Right cardiac atrium (tissue), 5 donors: ENCODE measurements at regions not wholly inside any gene's neighbourhood (a gene's known extent, or its start where the extent isn't known, plus 50 kb on each side); places are given as distances from the start of the nearest gene placed in this dataset.
"Not testable (repeated sequence)": the region's sequence is repeated elsewhere in the genome, so short reads cannot be mapped to it uniquely, and the experiment has no call there.

Source experiments
- ATAC-seq, 2 donors: fragments of 200-7000 bp; cut with Tn5 transposase; one replicate each; pipeline versions ENCODE4 v1.8.0 to v1.9.1; 2020; ENCODE audit warnings: moderate library complexity in 2 of 2, mild to moderate bottlenecking in 1 of 2
- DNase-seq, 3 donors: peaks; one replicate each; pipeline ENCODE4 v3.0.0-alpha.2; 2020
- H3K27ac ChIP-seq: one replicate; pipeline ENCODE4 v1.5.1; 2013; ENCODE audit warnings: mild to moderate bottlenecking, low read length, control low read depth, moderate library complexity
- H3K27me3 ChIP-seq: one replicate; pipeline ENCODE4 v1.6.1; 2013; ENCODE audit not compliant: control insufficient read depth, insufficient read depth
- H3K4me1 ChIP-seq: one replicate; pipeline ENCODE4 v1.6.1; 2013; ENCODE audit warnings: low read length; ENCODE audit not compliant: control insufficient read depth, insufficient read depth
- H3K4me3 ChIP-seq: one replicate; pipeline ENCODE4 v1.5.1; 2013; ENCODE audit warnings: low read length, control low read depth
- H3K9me3 ChIP-seq: one replicate; pipeline ENCODE4 v1.6.1; 2013; ENCODE audit warnings: low read length; ENCODE audit not compliant: control insufficient read depth
- WGBS: extraction: QIAGEN DNeasy Blood & Tissue Kit; methylation state at CpG from one replicate; pipeline ENCODE4 v1.1.7; 2013; 5-methylcytosine and 5-hydroxymethylcytosine counted together
- intact Hi-C, 4 donors: fragments of 100-400 bp; cut with DNase I; formaldehyde crosslinking; loops; one replicate each; pipeline versions ENCODE4 v1.11.0 to v1.14.0; 2022 to 2023
- donor health status: healthy with polysubstance abuse.
- donor health status: DM: no; HTN: yes; CAD: no.
- donor health status: DM: no; HTN: no; CAD: no.
- donor health status: DM: no; HTN: yes; CAD: no; lungs with severe emphysema.
- donor health status: DM: yes; HTN: yes; CAD: no.

- no peaks in the 10 kb centered on the region for H3K4me1 ChIP-seq
- DNase-seq (no peak), ATAC-seq (no peak)
- WGBS = 45% methylated on average over 7 of the region's 7 CpGs
- no peak overlapping the region for H3K27ac ChIP-seq
- no peaks in the 10 kb centered on the region for H3K9me3 ChIP-seq
- no peak overlapping the region for H3K4me3 ChIP-seq
- H3K27me3 ChIP-seq = no peaks in the 10 kb centered on the region
- intact Hi-C loops = no loop called here
These were observed 182.9 kb downstream of the ZIC3 start for GRCh38 chrX:137748827-137749226.

GRCh38 chrX:137749246-137749645, 183.3 kb downstream of the ZIC3 start:
- no peak for ATAC-seq
- intact Hi-C loops = no loop called here

GRCh38 chrX:137771537-137771936, 205.6 kb downstream of the ZIC3 start:
- H3K4me1 ChIP-seq = no peaks in the 10 kb centered on the region
- no peak overlapping the region for H3K4me3 ChIP-seq
- intact Hi-C loops = no loop called here
- ATAC-seq (no peak), DNase-seq (no peak)
- no peaks in the 10 kb centered on the region for H3K27me3 ChIP-seq
- no peaks in the 10 kb centered on the region for H3K9me3 ChIP-seq
- WGBS = 19% methylated on average over 2 of the region's 2 CpGs
- no peak overlapping the region for H3K27ac ChIP-seq

More at GRCh38 chrX:137749246-137749645, 183.3 kb downstream of the ZIC3 start:
- Histone ChIP-seq H3K27me3 (no peaks in the 10 kb centered on the region), H3K27ac (no peak overlapping the region), H3K4me1 (no peaks in the 10 kb centered on the region), H3K4me3 (no peak overlapping the region), H3K9me3 (no peaks in the 10 kb centered on the region)
- DNase-seq = no peak
- 18% methylated on average over 3 of the region's 3 CpGs for WGBS

GRCh38 chrX:137792214-137792613, 226.3 kb downstream of the ZIC3 start:
- WGBS = 70% methylated on average over 8 of the region's 8 CpGs
- intact Hi-C loops = no loop called here
- no peak for ATAC-seq
- Histone ChIP-seq H3K4me1 (no peaks in the 10 kb centered on the region), H3K27me3 (no peaks in the 10 kb centered on the region), H3K27ac (no peak overlapping the region), H3K4me3 (no peak overlapping the region), H3K9me3 (no peaks in the 10 kb centered on the region)
- DNase-seq = peak in 1 of 3 donors; percentile 39

- ATAC-seq, DNase-seq, intact Hi-C loops, H3K27me3 ChIP-seq, H3K4me1 ChIP-seq, H3K27ac ChIP-seq, H3K9me3 ChIP-seq, H3K4me3 ChIP-seq: not testable (repeated sequence)
- 92% methylated on average over 3 of the region's 3 CpGs for WGBS
These were observed 232.0 kb downstream of the ZIC3 start for GRCh38 chrX:137797926-137798325.

GRCh38 chrX:137823257-137823656, 257.3 kb downstream of the ZIC3 start:
- Histone ChIP-seq H3K27me3 (no peaks in the 10 kb centered on the region), H3K4me3 (no peak overlapping the region), H3K4me1 (no peaks in the 10 kb centered on the region), H3K9me3 (no peaks in the 10 kb centered on the region), H3K27ac (no peak overlapping the region)
- intact Hi-C loops = no loop called here
- 95% methylated on average over 1 of the region's 1 CpG for WGBS
- ATAC-seq = no peak
- DNase-seq = no peak

GRCh38 chrX:137847376-137847775, 281.4 kb downstream of the ZIC3 start:
- no peak for DNase-seq
- no peak for ATAC-seq
- 22% methylated on average over 2 of the region's 2 CpGs for WGBS
- Histone ChIP-seq H3K27me3 (no peaks in the 10 kb centered on the region), H3K4me3 (no peak overlapping the region), H3K4me1 (no peaks in the 10 kb centered on the region), H3K27ac (no peak overlapping the region), H3K9me3 (no peaks in the 10 kb centered on the region)
- intact Hi-C loops = no loop called here

- no peaks in the 10 kb centered on the region for H3K9me3 ChIP-seq
- no peak overlapping the region for H3K4me3 ChIP-seq
- no peaks in the 10 kb centered on the region for H3K4me1 ChIP-seq
- no peak overlapping the region for H3K27ac ChIP-seq
- DNase-seq = no peak
- ATAC-seq = no peak
- intact Hi-C loops = no loop called here
- H3K27me3 ChIP-seq = no peaks in the 10 kb centered on the region
- WGBS = 48% methylated on average over 11 of the region's 11 CpGs
These were observed 282.5 kb downstream of the ZIC3 start for GRCh38 chrX:137848266-137848905.

- Histone ChIP-seq H3K9me3 (no peaks in the 10 kb centered on the region), H3K4me3 (no peak overlapping the region), H3K4me1 (no peaks in the 10 kb centered on the region), H3K27me3 (no peaks in the 10 kb centered on the region), H3K27ac (no peak overlapping the region)
- WGBS = 72% methylated on average over 2 of the region's 2 CpGs
- intact Hi-C loops = no loop called here
- ATAC-seq = no peak
- DNase-seq = no peak
These were observed 286.6 kb downstream of the ZIC3 start for GRCh38 chrX:137852502-137852901.

- DNase-seq (no peak), ATAC-seq (no peak)
- Histone ChIP-seq H3K27me3 (no peaks in the 10 kb centered on the region), H3K9me3 (no peaks in the 10 kb centered on the region), H3K4me3 (no peak overlapping the region), H3K27ac (no peak overlapping the region), H3K4me1 (no peaks in the 10 kb centered on the region)
- intact Hi-C loops = no loop called here
- WGBS = 64% methylated on average over 2 of the region's 2 CpGs
These were observed 289.6 kb downstream of the ZIC3 start for GRCh38 chrX:137855490-137855889.

GRCh38 chrX:137858106-137858505, 292.2 kb downstream of the ZIC3 start:
- intact Hi-C loops = no loop called here
- WGBS = 32% methylated on average over 3 of the region's 3 CpGs
- DNase-seq (no peak), ATAC-seq (no peak)
- no peak overlapping the region for H3K4me3 ChIP-seq
- no peaks in the 10 kb centered on the region for H3K27me3 ChIP-seq
- H3K4me1 ChIP-seq = no peaks in the 10 kb centered on the region
- H3K27ac ChIP-seq = no peak overlapping the region
- no peaks in the 10 kb centered on the region for H3K9me3 ChIP-seq

- ATAC-seq = no peak
- Histone ChIP-seq H3K4me3 (no peak overlapping the region), H3K9me3 (no peaks in the 10 kb centered on the region), H3K27me3 (no peaks in the 10 kb centered on the region), H3K27ac (no peak overlapping the region), H3K4me1 (no peaks in the 10 kb centered on the region)
- 72% methylated on average over 3 of the region's 3 CpGs for WGBS
- DNase-seq = no peak
- intact Hi-C loops = no loop called here
These were observed 312.5 kb downstream of the ZIC3 start for GRCh38 chrX:137878401-137878800.
